Activated B cell treated with CpG ODN at 0.5 μM for 24 hours (primary cell): ENCODE measurements at regions not wholly inside any gene's neighbourhood (a gene's known extent, or its start where the extent isn't known, plus 50 kb on each side); places are given as distances from the start of the nearest gene placed in this dataset.
"Not testable (repeated sequence)": the region's sequence is repeated elsewhere in the genome, so short reads cannot be mapped to it uniquely, and the experiment has no call there.

Source experiments
- ATAC-seq: fragments of 200-7000 bp; cut with Tn5 transposase; one replicate; pipeline ENCODE4 v1.10.0; 2021; ENCODE audit warnings: low read depth, mild to moderate bottlenecking, moderate library complexity
- CTCF ChIA-PET: fragments of 350-600 bp; sonication (Branson Sonifier 250); formaldehyde crosslinking; loops from one replicate; lab custom pipeline; 2021; ENCODE audit warnings: antibody characterized with exemption; lab: Charles Lee
- POLR2A ChIA-PET: fragments of 350-600 bp; sonication (Branson Sonifier 250); formaldehyde crosslinking; loops from one replicate; lab custom pipeline; 2021; ENCODE audit warnings: antibody characterized with exemption; lab: Charles Lee
- DNase-seq: peaks from one replicate; pipeline ENCODE4 v3.0.0; 2022
- H3K27ac Mint-ChIP-seq: one replicate; pipeline ENCODE4 v1.8.0; 2020; ENCODE audit warnings: mixed read lengths
- H3K27me3 Mint-ChIP-seq: one replicate; pipeline ENCODE4 v1.8.0; 2021; ENCODE audit warnings: mixed read lengths
- H3K36me3 Mint-ChIP-seq: one replicate; pipeline ENCODE4 v1.8.0; 2021; ENCODE audit warnings: low read depth, mixed read lengths
- H3K4me1 Mint-ChIP-seq: one replicate; pipeline ENCODE4 v1.8.0; 2021; ENCODE audit warnings: mixed read lengths
- H3K4me3 Mint-ChIP-seq: one replicate; pipeline ENCODE4 v1.8.0; 2020; ENCODE audit warnings: mild to moderate bottlenecking, mixed read lengths
- H3K9me3 Mint-ChIP-seq: one replicate; pipeline ENCODE4 v1.8.0; 2020; ENCODE audit warnings: mixed read lengths
- CTCF ChIP-seq: fragments of 200-600 bp; IDR thresholded peaks from one replicate; pipeline ENCODE4 v1.8.0; 2022; ENCODE audit warnings: antibody characterized with exemption, mild to moderate bottlenecking
- intact Hi-C: fragments of 100-400 bp; cut with micrococcal nuclease; formaldehyde crosslinking; loops from one replicate; pipeline ENCODE4 v1.15.1; 2024

GRCh38 chr5:173486355-173487225 is 129.9 kb downstream of the BOD1 start:
- Mint-ChIP-seq H3K27ac (no peak overlapping the region), H3K4me1 (no peaks in the 10 kb centered on the region), H3K27me3 (peaks cover 2% of the 10 kb centered on the region), H3K36me3 (no peaks in the 10 kb centered on the region), H3K9me3 (no peaks in the 10 kb centered on the region), H3K4me3 (no peak overlapping the region)
- no peak for ATAC-seq
- TF ChIP-seq CTCF = no peak
- intact Hi-C loops = no loop called here
- ChIA-PET POLR2A (no interaction called here), CTCF (no interaction called here)
- no peak for DNase-seq

GRCh38 chr5:173484569-173484968 is 131.9 kb downstream of the BOD1 start:
- intact Hi-C loops = no loop called here
- Mint-ChIP-seq H3K36me3 (no peaks in the 10 kb centered on the region), H3K4me1 (no peaks in the 10 kb centered on the region), H3K9me3 (no peaks in the 10 kb centered on the region), H3K27me3 (no peaks in the 10 kb centered on the region), H3K4me3 (no peak overlapping the region), H3K27ac (no peak overlapping the region)
- ATAC-seq = no peak
- ChIA-PET CTCF (no interaction called here), POLR2A (no interaction called here)
- TF ChIP-seq CTCF = no peak
- DNase-seq = no peak

- ATAC-seq, H3K9me3 Mint-ChIP-seq, intact Hi-C loops, H3K4me1 Mint-ChIP-seq, H3K4me3 Mint-ChIP-seq, H3K27ac Mint-ChIP-seq, POLR2A ChIA-PET, DNase-seq, H3K27me3 Mint-ChIP-seq, CTCF ChIA-PET, H3K36me3 Mint-ChIP-seq: not testable (repeated sequence)
These were observed 132.9 kb downstream of the BOD1 start for GRCh38 chr5:173483599-173483998.

GRCh38 chr5:173483160-173483559 is 133.3 kb downstream of the BOD1 start:
- no peak for TF ChIP-seq CTCF
- H3K4me3 Mint-ChIP-seq = no peak overlapping the region
- H3K27ac Mint-ChIP-seq = no peak overlapping the region
- ATAC-seq = no peak
- H3K9me3 Mint-ChIP-seq = no peaks in the 10 kb centered on the region
- ChIA-PET CTCF (no interaction called here), POLR2A (no interaction called here)
- intact Hi-C loops = no loop called here
- no peak for DNase-seq
- H3K4me1 Mint-ChIP-seq = no peaks in the 10 kb centered on the region
- no peaks in the 10 kb centered on the region for H3K36me3 Mint-ChIP-seq
- peaks cover 3% of the 10 kb centered on the region for H3K27me3 Mint-ChIP-seq

GRCh38 chr5:173481821-173482220 is 134.6 kb downstream of the BOD1 start:
- H3K27ac Mint-ChIP-seq = no peak overlapping the region
- no peaks in the 10 kb centered on the region for H3K9me3 Mint-ChIP-seq
- ChIA-PET POLR2A (no interaction called here), CTCF (no interaction called here)
- ATAC-seq (no peak), DNase-seq (no peak)
- TF ChIP-seq CTCF = no peak
- H3K4me1 Mint-ChIP-seq = no peaks in the 10 kb centered on the region
- no peak overlapping the region for H3K4me3 Mint-ChIP-seq
- H3K36me3 Mint-ChIP-seq = no peaks in the 10 kb centered on the region
- intact Hi-C loops = no loop called here
- peaks cover 4% of the 10 kb centered on the region for H3K27me3 Mint-ChIP-seq
